ENCODE measurements at regions not wholly inside any gene's neighbourhood (a gene's known extent, or its start where the extent isn't known, plus 50 kb on each side); places are given as distances from the start of the nearest gene placed in this dataset.

GRCh38 chr14:98167275-98167674 is 1104.7 kb downstream of the BCL11B start:
- no peak for DNase-seq (ENCODE audit: low read depth)

- DNase-seq (ENCODE audit: low read depth): no peak
Measured at GRCh38 chr14:98167705-98168104, 1104.3 kb downstream of the BCL11B start.

GRCh38 chr14:98168211-98168985 is 1103.6 kb downstream of the BCL11B start:
- DNase-seq (ENCODE audit: low read depth): no peak

DNA sequence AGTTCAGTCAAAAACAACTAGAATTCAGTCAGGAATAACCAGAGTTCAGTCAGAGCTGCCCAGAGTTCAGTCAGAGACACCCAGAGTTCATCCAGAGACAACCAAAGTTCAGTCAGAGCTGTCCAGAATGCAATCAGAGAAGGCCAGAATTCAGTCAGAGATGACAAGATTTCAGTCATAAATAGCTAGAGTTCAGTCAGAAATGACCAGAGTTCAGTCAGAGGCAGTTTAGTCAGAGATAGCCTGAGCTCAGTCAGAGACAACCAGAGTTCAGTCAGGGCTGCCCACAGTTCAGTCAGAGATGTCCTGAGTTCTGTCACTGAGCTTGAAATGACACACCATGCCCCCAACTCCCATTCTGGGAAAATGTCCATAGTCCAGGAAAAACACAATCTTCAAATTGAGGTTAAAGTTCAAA is 1102.8 kb downstream of the BCL11B start:
- DNase-seq (ENCODE audit: low read depth): no peak

GRCh38 chr14:98170575-98170974 is 1101.4 kb downstream of the BCL11B start:
- no peak for DNase-seq (ENCODE audit: low read depth)

GRCh38 chr14:98171654-98172053 is 1100.3 kb downstream of the BCL11B start:
- DNase-seq (ENCODE audit: low read depth): no peak

DNA sequence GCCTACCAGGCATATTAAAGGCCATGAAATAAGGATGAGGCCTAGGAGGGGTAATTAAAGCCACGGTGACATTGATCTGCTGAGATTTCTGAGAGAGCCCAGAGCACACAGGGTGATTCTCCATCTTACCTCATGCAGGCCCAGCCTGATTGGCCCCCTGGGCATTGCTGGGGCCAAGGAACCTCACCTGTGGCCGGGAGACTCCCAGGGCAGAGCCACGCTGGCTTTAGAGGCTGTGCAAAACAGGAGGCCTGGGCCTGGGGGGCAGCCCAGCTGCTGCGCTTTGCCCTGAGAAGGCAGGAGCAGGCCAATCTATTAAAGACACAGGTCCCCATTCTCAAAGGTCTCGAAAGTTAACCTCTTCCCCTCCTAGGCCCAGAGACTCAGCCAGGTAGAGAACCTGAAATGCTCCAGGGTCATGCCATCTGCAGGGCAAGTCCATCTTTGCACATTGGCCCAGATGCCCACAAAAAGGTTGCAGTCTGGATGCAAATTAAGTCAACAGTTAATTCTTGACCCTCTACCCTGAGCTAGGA is 1099.7 kb downstream of the BCL11B start:
- DNase-seq (ENCODE audit: low read depth): no peak

DNA sequence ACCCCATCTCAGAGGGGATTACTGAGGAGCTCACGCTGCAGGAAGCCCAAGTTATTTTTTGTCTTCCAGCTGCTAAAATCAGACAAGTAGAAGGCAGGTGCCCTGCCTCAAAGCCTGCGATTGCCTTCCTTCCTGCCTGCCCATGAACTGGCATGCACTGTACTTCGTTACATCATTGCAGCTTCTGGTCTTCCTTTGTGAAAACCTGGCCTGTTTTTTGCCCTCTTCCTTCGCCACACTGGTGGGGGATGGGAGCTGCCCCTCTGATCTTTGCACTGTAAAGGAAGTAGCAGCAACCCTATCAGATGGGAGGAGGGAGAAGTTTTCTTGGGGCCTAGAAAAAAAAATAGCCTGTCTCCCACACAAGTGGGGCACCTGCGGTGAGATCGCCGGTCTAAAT is 1098.7 kb downstream of the BCL11B start:
- no peak for DNase-seq (ENCODE audit: low read depth)

- DNase-seq (ENCODE audit: low read depth): no peak
Measured at GRCh38 chr14:98174041-98174440, 1098.0 kb downstream of the BCL11B start.

DNA sequence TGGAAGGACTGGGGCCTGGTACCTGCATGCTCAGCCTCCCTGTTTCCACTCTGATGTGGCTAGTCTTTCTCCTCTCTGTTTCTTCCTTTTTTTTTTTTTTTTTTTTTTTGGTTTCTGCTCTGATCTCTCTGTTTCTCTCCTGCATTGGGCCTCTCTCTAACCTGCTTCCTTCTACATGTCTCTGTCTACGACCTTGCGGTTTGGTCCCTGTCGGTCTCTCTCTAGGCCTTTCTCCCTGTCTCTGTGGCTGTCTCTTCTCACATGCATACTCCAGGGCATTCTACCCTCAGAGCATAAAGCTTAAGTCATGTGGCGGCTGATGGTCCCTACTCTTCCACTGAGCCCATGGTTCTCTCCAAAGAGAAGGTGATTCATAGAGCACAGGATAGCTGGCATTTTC is 1096.6 kb downstream of the BCL11B start:
- DNase-seq (ENCODE audit: low read depth): no peak

DNA sequence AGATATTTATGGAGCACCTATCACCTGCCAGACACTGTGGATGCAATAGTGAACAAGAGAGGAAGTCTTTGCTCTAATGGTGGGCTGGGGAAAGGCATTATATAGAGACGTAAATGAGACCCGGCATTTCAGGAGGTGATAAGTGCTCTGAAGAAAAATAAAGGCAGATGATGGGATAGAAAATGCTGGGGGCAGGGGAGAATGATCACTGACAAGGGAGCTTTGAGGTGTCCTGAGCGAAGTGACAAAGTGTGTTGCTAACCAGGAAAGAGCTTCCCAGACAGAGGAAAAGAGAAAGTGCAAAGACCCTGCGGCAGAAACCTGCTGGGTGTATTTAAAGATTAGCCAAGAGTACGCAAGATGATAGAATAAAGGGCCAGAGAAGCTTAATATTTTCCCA is 1096.1 kb downstream of the BCL11B start:
- DNase-seq (ENCODE audit: low read depth): no peak

- no peak for DNase-seq (ENCODE audit: low read depth)
Measured at GRCh38 chr14:98176892-98177291, 1095.1 kb downstream of the BCL11B start.

DNA sequence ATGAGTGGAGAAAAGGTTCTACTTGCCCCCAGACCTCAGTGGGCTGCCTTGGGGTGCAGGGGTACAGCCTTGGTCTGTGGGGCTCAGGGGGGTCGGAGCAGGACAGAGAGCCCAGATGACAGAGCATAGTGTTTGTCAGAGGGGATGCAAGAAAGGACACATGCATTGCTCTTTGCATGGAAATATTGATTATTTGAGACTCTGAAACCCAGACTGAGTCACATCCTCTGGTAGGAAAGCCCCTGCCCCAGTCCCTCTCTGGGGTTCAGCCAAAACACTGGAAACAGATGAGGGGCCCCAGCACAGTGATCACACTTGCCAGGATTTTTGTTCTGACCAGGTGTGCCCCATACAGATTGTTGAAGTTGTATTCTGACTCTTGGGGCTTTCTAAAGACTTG is 1094.4 kb downstream of the BCL11B start:
- DNase-seq (ENCODE audit: low read depth): no peak

- DNase-seq (ENCODE audit: low read depth): no peak
Measured at GRCh38 chr14:98181241-98181640, 1090.8 kb downstream of the BCL11B start.

- DNase-seq (ENCODE audit: low read depth): no peak
Measured at GRCh38 chr14:98181768-98182167, 1090.2 kb downstream of the BCL11B start.

DNA sequence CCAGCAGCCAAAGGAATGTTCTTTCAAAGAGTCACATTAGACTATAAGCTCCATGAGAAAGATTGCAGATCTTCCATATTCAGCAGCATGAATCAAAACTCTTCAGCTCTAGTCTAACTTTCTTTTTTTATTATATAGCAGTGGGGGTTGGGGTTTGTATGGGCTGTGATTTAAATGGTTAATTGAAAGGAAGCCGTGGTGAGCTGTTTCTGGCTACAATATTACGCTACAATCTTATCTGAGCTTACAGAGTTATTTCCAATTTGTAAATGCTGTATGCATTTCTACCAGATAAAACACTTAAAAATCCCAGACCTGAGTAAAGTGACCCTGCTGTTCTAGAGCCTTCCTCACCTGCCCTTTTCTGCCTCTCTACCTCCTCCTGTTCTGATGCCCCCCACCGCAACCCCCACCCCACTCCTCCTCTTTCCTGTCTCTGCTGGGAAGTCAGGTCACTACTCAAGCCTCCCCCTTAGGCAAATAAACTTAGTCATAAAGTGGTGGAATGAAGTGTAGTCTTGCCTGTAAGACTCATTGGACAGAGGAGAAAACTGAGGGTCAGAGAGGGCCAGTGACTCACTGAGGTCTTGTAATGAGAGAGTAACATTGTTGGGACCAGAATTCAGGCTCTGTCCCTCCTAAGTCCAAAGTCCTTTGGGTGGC is 1089.5 kb downstream of the BCL11B start:
- no peak for DNase-seq (ENCODE audit: low read depth)

DNA sequence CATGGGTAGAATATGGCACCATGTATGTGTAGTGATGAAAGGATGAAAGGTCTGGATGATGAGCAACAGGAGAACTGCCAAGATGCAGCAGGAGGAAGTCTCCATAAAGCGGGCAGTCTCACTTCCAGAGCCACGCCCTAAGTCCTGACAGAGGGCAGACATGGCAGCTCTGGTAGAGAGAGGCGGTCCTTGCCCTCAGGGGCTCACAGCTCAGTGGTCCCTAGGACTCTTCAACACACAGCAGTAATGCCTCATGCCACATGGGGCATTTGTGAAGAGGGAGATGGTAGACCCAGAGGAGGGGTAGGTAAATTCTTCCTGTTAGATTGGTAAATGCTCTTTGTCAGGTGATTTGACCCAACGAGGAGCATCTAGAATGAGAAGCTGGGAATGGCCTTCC is 1088.4 kb downstream of the BCL11B start:
- no peak for DNase-seq (ENCODE audit: low read depth)

DNA sequence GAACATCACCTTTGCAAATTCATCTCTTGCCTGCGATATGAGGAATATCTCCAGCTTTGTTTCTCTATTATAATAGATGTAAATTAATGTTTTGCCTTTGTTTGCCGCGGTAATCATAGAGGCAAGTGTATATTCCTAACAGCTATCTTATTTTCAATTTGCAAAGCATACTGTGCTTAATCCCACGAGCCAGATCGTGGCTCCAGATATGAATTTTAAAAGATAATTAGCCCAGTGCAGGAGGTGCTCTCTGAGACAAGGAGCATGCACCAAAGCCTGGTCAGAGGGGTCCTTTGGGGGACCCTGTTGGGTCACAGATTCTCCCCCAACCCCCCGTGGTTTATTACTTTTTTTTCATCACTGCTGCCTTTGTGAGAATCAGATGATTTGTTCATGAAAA is 1087.5 kb downstream of the BCL11B start:
- DNase-seq (ENCODE audit: low read depth): no peak

DNA sequence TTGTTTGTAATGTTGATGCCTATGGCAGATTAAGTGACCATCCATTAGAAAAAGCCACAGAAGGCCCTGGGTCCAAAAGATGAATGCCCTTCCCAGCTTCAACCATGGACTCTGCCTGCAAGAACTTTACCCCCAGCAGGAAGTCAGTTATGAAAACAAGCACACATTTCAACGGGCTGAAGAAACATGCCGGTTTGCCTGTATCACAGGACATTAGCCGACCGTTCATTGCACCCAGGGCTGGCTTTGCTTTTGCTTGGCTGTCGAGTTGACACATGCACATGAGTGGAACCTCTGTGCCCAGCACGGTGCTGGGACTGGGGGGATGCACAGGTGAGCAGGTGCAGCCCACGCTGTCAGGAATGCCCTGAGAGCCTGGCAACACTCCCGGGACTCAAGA is 1087.0 kb downstream of the BCL11B start:
- DNase-seq (ENCODE audit: low read depth): no peak

- DNase-seq (ENCODE audit: low read depth): no peak
Measured at GRCh38 chr14:98186140-98186539, 1085.9 kb downstream of the BCL11B start.

- DNase-seq (ENCODE audit: low read depth): no peak
Measured at GRCh38 chr14:98187281-98187680, 1084.7 kb downstream of the BCL11B start.

DNA sequence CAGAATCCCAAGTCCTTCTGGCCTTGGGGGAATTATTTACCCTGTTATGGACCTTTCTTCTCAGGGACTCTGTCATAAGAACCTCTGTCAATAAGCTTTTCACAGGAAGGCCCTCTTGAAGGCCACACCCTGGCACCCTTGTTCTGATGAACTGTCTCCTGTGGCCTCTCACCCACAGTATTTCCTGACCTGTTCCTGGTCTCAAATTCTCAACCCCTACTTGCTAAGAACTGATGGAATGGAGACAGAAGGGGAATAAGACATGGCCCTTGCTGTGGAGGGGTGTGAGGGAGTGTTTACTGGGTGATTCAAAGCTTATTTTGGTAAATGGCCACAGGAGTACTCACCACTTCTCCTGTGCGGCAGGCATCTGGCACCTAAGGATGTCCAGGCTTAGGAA is 1082.9 kb downstream of the BCL11B start:
- no peak for DNase-seq (ENCODE audit: low read depth)

DNA sequence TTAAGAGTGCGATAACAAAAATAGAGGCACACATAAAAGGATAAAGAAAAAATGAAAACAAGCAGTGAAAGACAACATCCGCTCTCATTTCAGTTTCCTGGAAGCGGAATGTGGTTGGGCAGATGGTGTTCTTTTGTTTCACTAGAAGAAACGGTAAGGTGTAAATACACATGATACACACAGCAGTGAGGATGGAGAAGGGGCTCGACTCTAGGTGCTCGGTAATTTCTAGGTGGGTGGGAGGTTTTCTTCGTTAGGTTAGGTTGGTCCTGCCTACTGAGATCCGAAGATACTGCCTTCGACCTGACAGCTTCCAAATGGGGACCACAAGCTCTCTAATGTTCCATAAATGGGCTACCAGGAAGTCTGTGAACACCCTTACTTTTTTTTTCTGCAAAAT is 1082.5 kb downstream of the BCL11B start:
- DNase-seq (ENCODE audit: low read depth): no peak

GRCh38 chr14:98189944-98190343 is 1082.1 kb downstream of the BCL11B start:
- DNase-seq (ENCODE audit: low read depth): no peak
